ENCODE measurements at regions not wholly inside any gene's neighbourhood (a gene's known extent, or its start where the extent isn't known, plus 50 kb on each side); places are given as distances from the start of the nearest gene placed in this dataset.

DNA sequence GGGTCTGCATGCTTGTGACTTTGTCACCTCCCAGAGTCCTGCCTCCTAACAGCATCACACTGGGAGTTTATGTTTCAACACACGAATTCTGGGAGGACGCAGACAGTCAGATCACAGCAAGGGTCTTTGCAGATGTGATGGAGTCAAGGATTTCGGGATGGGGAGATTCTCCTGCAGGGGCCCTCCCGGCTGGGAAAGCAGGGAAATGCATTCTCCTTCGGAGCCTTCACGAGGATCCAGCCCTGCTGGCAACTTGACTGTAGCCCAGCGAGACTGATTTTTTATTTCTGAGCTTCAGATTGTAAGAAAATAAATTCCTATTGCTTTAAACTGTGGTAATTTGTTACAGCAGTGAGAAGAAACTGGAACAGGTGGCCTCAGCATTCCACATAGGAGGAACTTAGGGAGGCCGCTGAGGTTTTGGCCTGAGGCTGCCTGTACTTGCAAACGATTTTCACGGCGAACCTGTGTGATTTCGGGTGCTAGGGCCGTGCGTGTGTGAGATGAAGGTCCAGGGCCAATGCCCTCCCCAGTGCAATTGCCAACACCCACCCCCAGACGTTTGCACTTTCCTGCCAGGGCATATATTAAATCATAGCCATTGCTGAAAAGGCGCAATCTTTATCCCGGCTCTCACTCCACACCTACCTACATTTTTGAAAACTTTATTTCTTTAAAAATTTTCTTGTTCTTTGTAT, 79.8 kb downstream of the ASB1 start:
- no peak for TF ChIP-seq EP300 (IDR thresholded peaks at IDR 0.05)
- no peak for TF ChIP-seq POLR2A (IDR thresholded peaks at IDR 0.05)

All from tibial nerve (tissue), 3 donors.